Mesendoderm (in vitro differentiated cells): ENCODE measurements at regions not wholly inside any gene's neighbourhood (a gene's known extent, or its start where the extent isn't known, plus 50 kb on each side); places are given as distances from the start of the nearest gene placed in this dataset.

Experiments
- DNase-seq: peaks from one replicate; pipeline ENCODE4 v3.0.0; 2013
- H2AK5ac ChIP-seq: 2 replicates; pipeline ENCODE4 v1.6.1; 2013; ENCODE audit warnings: low read length, inconsistent platforms
- H2BK120ac ChIP-seq: 2 replicates; pipeline ENCODE4 v1.6.1; 2013; ENCODE audit warnings: low read depth, mild to moderate bottlenecking, low read length, moderate library complexity, mixed read lengths
- H2BK15ac ChIP-seq: replicated peaks from 2 replicates; pipeline ENCODE4 v1.6.1; 2013; ENCODE audit warnings: low read depth, mild to moderate bottlenecking, moderate library complexity
- H2BK5ac ChIP-seq: 2 replicates; pipeline ENCODE4 v1.6.1; 2013; ENCODE audit warnings: low read length, inconsistent platforms
- H3K18ac ChIP-seq: 2 replicates; pipeline ENCODE4 v1.6.1; 2013; ENCODE audit warnings: mild to moderate bottlenecking, low read length, mixed read lengths
- H3K23ac ChIP-seq: one replicate; pipeline ENCODE4 v1.6.1; 2013; ENCODE audit warnings: low read length
- H3K27ac ChIP-seq: 2 replicates; pipeline ENCODE4 v1.5.1; 2013; ENCODE audit warnings: low read depth, mild to moderate bottlenecking, inconsistent platforms, low read length, moderate library complexity
- H3K27me3 ChIP-seq: 2 replicates; pipeline ENCODE4 v1.6.1; 2013; ENCODE audit warnings: low read length, control low read depth, mild to moderate bottlenecking, inconsistent platforms; ENCODE audit not compliant: insufficient read depth, poor library complexity
- H3K36me3 ChIP-seq: 2 replicates; pipeline ENCODE4 v1.6.1; 2013; ENCODE audit warnings: low read length, inconsistent platforms; ENCODE audit not compliant: control insufficient read depth, insufficient read depth
- H3K4ac ChIP-seq: one replicate; pipeline ENCODE4 v1.6.1; 2013; ENCODE audit warnings: low read depth, mild to moderate bottlenecking, low read length, moderate library complexity
- H3K4me1 ChIP-seq: 2 replicates; pipeline ENCODE4 v1.6.1; 2013; ENCODE audit warnings: low read depth, low read length, inconsistent platforms; ENCODE audit not compliant: control insufficient read depth
- H3K4me2 ChIP-seq: 2 replicates; pipeline ENCODE4 v1.6.1; 2013; ENCODE audit warnings: low read length
- H3K4me3 ChIP-seq: 2 replicates; pipeline ENCODE4 v1.5.1; 2013; ENCODE audit warnings: mild to moderate bottlenecking, low read length
- H3K56ac ChIP-seq: one replicate; pipeline ENCODE4 v1.6.1; 2013; ENCODE audit warnings: low read length
- H3K79me1 ChIP-seq: 2 replicates; pipeline ENCODE4 v1.6.1; 2013; ENCODE audit warnings: low read length, inconsistent platforms
- H3K79me2 ChIP-seq: 2 replicates; pipeline ENCODE4 v1.6.1; 2013; ENCODE audit warnings: mild to moderate bottlenecking, low read length; ENCODE audit not compliant: control insufficient read depth, insufficient read depth
- H3K9ac ChIP-seq: 2 replicates; pipeline ENCODE4 v1.6.1; 2013; ENCODE audit warnings: low read length, inconsistent platforms
- H4K5ac ChIP-seq: one replicate; pipeline ENCODE4 v1.6.1; 2013; ENCODE audit warnings: low read length
- H4K8ac ChIP-seq: one replicate; pipeline ENCODE4 v1.6.1; 2013; ENCODE audit warnings: low read depth, mild to moderate bottlenecking, control low read depth, low read length, moderate library complexity
- WGBS: extraction: QIAGEN DNeasy Blood & Tissue Kit; methylation state at CpG from one replicate; pipeline ENCODE4 v1.1.7; 2013; ENCODE audit warnings: low lambda C conversion rate, missing lambda C conversion rate; ENCODE audit not compliant: insufficient coverage; ENCODE audit errors: extremely low coverage; 5-methylcytosine and 5-hydroxymethylcytosine counted together

- H4K8ac ChIP-seq, result no peak overlapping the region
- no peaks in the 10 kb centered on the region for H3K36me3 ChIP-seq
- no peak overlapping the region for H3K23ac ChIP-seq
- no peaks in the 10 kb centered on the region for H3K79me1 ChIP-seq
- no peak overlapping the region for H3K4ac ChIP-seq
- no peak overlapping the region for H3K9ac ChIP-seq
- H3K27me3 ChIP-seq, result no peaks in the 10 kb centered on the region
- no peak overlapping the region for H3K18ac ChIP-seq
- no peaks in the 10 kb centered on the region for H3K4me1 ChIP-seq
- no peak overlapping the region for H2BK5ac ChIP-seq
- no CpG with 5 or more reads among the region's 5 CpGs for WGBS
- no peak overlapping the region for H2BK120ac ChIP-seq
- no peak overlapping the region for H2BK15ac ChIP-seq
- H3K56ac ChIP-seq, result no peak overlapping the region
- H3K27ac ChIP-seq, result no peak overlapping the region
- no peak overlapping the region for H4K5ac ChIP-seq
- no peak overlapping the region for H2AK5ac ChIP-seq
- no peak overlapping the region for H3K4me2 ChIP-seq
- no peaks in the 10 kb centered on the region for H3K79me2 ChIP-seq
- H3K4me3 ChIP-seq, result no peak overlapping the region
- no peak for DNase-seq
These were observed 115.1 kb upstream of the GPM6A start for GRCh38 chr4:175927121-175927520.

GRCh38 chr4:175929441-175929840 lies 117.4 kb upstream of the GPM6A start:
- Histone ChIP-seq H2BK5ac (no peak overlapping the region), H2BK120ac (no peak overlapping the region), H3K23ac (no peak overlapping the region), H3K79me1 (no peaks in the 10 kb centered on the region), H3K27me3 (no peaks in the 10 kb centered on the region), H4K8ac (no peak overlapping the region), H3K4me2 (no peak overlapping the region), H3K9ac (no peak overlapping the region), H2BK15ac (no peak overlapping the region), H3K36me3 (no peaks in the 10 kb centered on the region), H3K4me1 (no peaks in the 10 kb centered on the region), H3K79me2 (no peaks in the 10 kb centered on the region), H3K27ac (no peak overlapping the region), H2AK5ac (no peak overlapping the region), H3K4ac (no peak overlapping the region), H3K4me3 (no peak overlapping the region), H3K56ac (no peak overlapping the region), H4K5ac (no peak overlapping the region), H3K18ac (no peak overlapping the region)
- no peak for DNase-seq
- no CpG with 5 or more reads among the region's 3 CpGs for WGBS

GRCh38 chr4:175929932-175930331 lies 117.9 kb upstream of the GPM6A start:
- WGBS, result no CpG with 5 or more reads among the region's 3 CpGs
- Histone ChIP-seq H3K4me1 (no peaks in the 10 kb centered on the region), H3K9ac (no peak overlapping the region), H2AK5ac (no peak overlapping the region), H3K56ac (no peak overlapping the region), H3K79me1 (no peaks in the 10 kb centered on the region), H4K8ac (no peak overlapping the region), H3K4ac (no peak overlapping the region), H4K5ac (no peak overlapping the region), H2BK120ac (no peak overlapping the region), H3K4me3 (no peak overlapping the region), H2BK15ac (no peak overlapping the region), H2BK5ac (no peak overlapping the region), H3K23ac (no peak overlapping the region), H3K27me3 (no peaks in the 10 kb centered on the region), H3K79me2 (no peaks in the 10 kb centered on the region), H3K4me2 (no peak overlapping the region), H3K27ac (no peak overlapping the region), H3K18ac (no peak overlapping the region), H3K36me3 (no peaks in the 10 kb centered on the region)
- DNase-seq, result no peak

- H3K36me3 ChIP-seq, result no peaks in the 10 kb centered on the region
- H3K9ac ChIP-seq, result no peak overlapping the region
- no peak overlapping the region for H4K8ac ChIP-seq
- H4K5ac ChIP-seq, result no peak overlapping the region
- H2BK5ac ChIP-seq, result no peak overlapping the region
- no peak overlapping the region for H3K4me2 ChIP-seq
- no peak overlapping the region for H3K56ac ChIP-seq
- no peaks in the 10 kb centered on the region for H3K4me1 ChIP-seq
- no peaks in the 10 kb centered on the region for H3K79me2 ChIP-seq
- peak; percentile 36 for DNase-seq
- H2AK5ac ChIP-seq, result no peak overlapping the region
- no peak overlapping the region for H3K18ac ChIP-seq
- no peak overlapping the region for H3K23ac ChIP-seq
- H3K4me3 ChIP-seq, result no peak overlapping the region
- no peak overlapping the region for H3K4ac ChIP-seq
- H3K27ac ChIP-seq, result no peak overlapping the region
- H3K27me3 ChIP-seq, result no peaks in the 10 kb centered on the region
- no peaks in the 10 kb centered on the region for H3K79me1 ChIP-seq
- H2BK120ac ChIP-seq, result no peak overlapping the region
- no peak overlapping the region for H2BK15ac ChIP-seq
These were observed 118.4 kb upstream of the GPM6A start for GRCh38 chr4:175930471-175930870.

- Histone ChIP-seq H3K23ac (no peak overlapping the region), H3K4me3 (no peak overlapping the region), H2AK5ac (no peak overlapping the region), H3K18ac (no peak overlapping the region), H3K4ac (peak overlapping the region; percentile 31), H2BK120ac (no peak overlapping the region), H3K79me2 (no peaks in the 10 kb centered on the region), H3K27me3 (no peaks in the 10 kb centered on the region), H3K79me1 (no peaks in the 10 kb centered on the region), H4K8ac (no peak overlapping the region), H3K4me2 (no peak overlapping the region), H3K36me3 (no peaks in the 10 kb centered on the region), H2BK15ac (no peak overlapping the region), H3K9ac (no peak overlapping the region), H3K56ac (no peak overlapping the region), H4K5ac (no peak overlapping the region), H2BK5ac (no peak overlapping the region), H3K4me1 (no peaks in the 10 kb centered on the region), H3K27ac (no peak overlapping the region)
- DNase-seq, result no peak
- no CpG with 5 or more reads among the region's 9 CpGs for WGBS
These were observed 120.1 kb upstream of the GPM6A start for GRCh38 chr4:175932116-175932515.

- H3K23ac ChIP-seq, result no peak overlapping the region
- H2BK5ac ChIP-seq, result no peak overlapping the region
- no peak overlapping the region for H2BK120ac ChIP-seq
- no peak overlapping the region for H2AK5ac ChIP-seq
- H3K4me2 ChIP-seq, result no peak overlapping the region
- H3K27ac ChIP-seq, result no peak overlapping the region
- no peak overlapping the region for H3K4ac ChIP-seq
- H3K36me3 ChIP-seq, result no peaks in the 10 kb centered on the region
- H2BK15ac ChIP-seq, result no peak overlapping the region
- H3K4me3 ChIP-seq, result no peak overlapping the region
- no peak for DNase-seq
- no peak overlapping the region for H4K8ac ChIP-seq
- no peaks in the 10 kb centered on the region for H3K79me2 ChIP-seq
- H3K79me1 ChIP-seq, result no peaks in the 10 kb centered on the region
- no peak overlapping the region for H3K9ac ChIP-seq
- no peak overlapping the region for H4K5ac ChIP-seq
- 100% methylated on average over 2 of the region's 3 CpGs for WGBS
- no peaks in the 10 kb centered on the region for H3K27me3 ChIP-seq
- no peak overlapping the region for H3K56ac ChIP-seq
- H3K4me1 ChIP-seq, result no peaks in the 10 kb centered on the region
- H3K18ac ChIP-seq, result no peak overlapping the region
These were observed 122.4 kb upstream of the GPM6A start for GRCh38 chr4:175934506-175934905.
